Thyroid gland (tissue), 4 donors: ENCODE measurements at regions not wholly inside any gene's neighbourhood (a gene's known extent, or its start where the extent isn't known, plus 50 kb on each side); places are given as distances from the start of the nearest gene placed in this dataset.

Experiments used
- POLR2A ChIP-seq, 2 donors: fragments of 450-650 bp; IDR thresholded peaks; one replicate each; pipeline ENCODE4 v1.6.1; 2017; ENCODE audit warnings: antibody characterized with exemption in 2 of 2, mild to moderate bottlenecking in 2 of 2, moderate library complexity in 1 of 2
- TF ChIP-seq, protein P1 (sequence below), 6 experiments: fragments of 200-600 bp in 3 of 6; fragments of 450-650 bp in 3 of 6; sonication (generic) in 3 of 6; IDR thresholded peaks; one replicate each; pipeline ENCODE4 v1.5.1; 2016 to 2019; ENCODE audit warnings: antibody characterized with exemption in 6 of 6, mild to moderate bottlenecking in 2 of 6, inconsistent platforms in 1 of 6, moderate library complexity in 1 of 6

- TF ChIP-seq, protein P1, sequence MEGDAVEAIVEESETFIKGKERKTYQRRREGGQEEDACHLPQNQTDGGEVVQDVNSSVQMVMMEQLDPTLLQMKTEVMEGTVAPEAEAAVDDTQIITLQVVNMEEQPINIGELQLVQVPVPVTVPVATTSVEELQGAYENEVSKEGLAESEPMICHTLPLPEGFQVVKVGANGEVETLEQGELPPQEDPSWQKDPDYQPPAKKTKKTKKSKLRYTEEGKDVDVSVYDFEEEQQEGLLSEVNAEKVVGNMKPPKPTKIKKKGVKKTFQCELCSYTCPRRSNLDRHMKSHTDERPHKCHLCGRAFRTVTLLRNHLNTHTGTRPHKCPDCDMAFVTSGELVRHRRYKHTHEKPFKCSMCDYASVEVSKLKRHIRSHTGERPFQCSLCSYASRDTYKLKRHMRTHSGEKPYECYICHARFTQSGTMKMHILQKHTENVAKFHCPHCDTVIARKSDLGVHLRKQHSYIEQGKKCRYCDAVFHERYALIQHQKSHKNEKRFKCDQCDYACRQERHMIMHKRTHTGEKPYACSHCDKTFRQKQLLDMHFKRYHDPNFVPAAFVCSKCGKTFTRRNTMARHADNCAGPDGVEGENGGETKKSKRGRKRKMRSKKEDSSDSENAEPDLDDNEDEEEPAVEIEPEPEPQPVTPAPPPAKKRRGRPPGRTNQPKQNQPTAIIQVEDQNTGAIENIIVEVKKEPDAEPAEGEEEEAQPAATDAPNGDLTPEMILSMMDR (IDR thresholded peaks at IDR 0.05) = no peak
- TF ChIP-seq POLR2A (IDR thresholded peaks at IDR 0.05) = no peak
Observed at GRCh38 chr4:27142841-27143240, 282.2 kb downstream of the STIM2 start.
